H1 (cell line): ENCODE measurements at regions not wholly inside any gene's neighbourhood (a gene's known extent, or its start where the extent isn't known, plus 50 kb on each side); places are given as distances from the start of the nearest gene placed in this dataset.

Experiments used
- CBX5 ChIP-seq: fragments of 300-800, 300-1000 bp; sonication (generic); IDR thresholded peaks from 2 replicates; pipeline ENCODE4 v1.7.1; 2016; ENCODE audit warnings: antibody characterized with exemption, low read length, low read depth
- CBX8 ChIP-seq: fragments of 300-800, 300-1000 bp; sonication (generic); IDR thresholded peaks from 2 replicates; pipeline ENCODE4 v1.7.1; 2016; ENCODE audit warnings: low read depth, low read length, borderline replicate concordance
- GTF2F1 ChIP-seq: IDR thresholded peaks from 2 replicates; pipeline ENCODE4 v1.6.1; 2012; ENCODE audit warnings: low read depth, low read length, improper control_type of control experiment, borderline replicate concordance
- KDM1A ChIP-seq: fragments of 200-600, 300-600 bp; sonication (generic); IDR thresholded peaks from 2 replicates; pipeline ENCODE4 v1.7.1; 2016; ENCODE audit warnings: mild to moderate bottlenecking, low read length, borderline replicate concordance
- KDM4A ChIP-seq: IDR thresholded peaks from one replicate; pipeline ENCODE4 v1.7.1; 2012; ENCODE audit warnings: low read depth, mild to moderate bottlenecking, moderate library complexity, low read length, inconsistent platforms; ENCODE audit not compliant: severe bottlenecking
- KDM5A ChIP-seq: fragments of 200-600 bp; IDR thresholded peaks from 2 replicates; pipeline ENCODE4 v1.7.1; 2012; ENCODE audit warnings: mild to moderate bottlenecking, low read length, inconsistent platforms, mixed read lengths
- SP2 ChIP-seq: IDR thresholded peaks from 2 replicates; pipeline ENCODE4 v1.6.1; 2012; ENCODE audit warnings: mild to moderate bottlenecking, low read length, inconsistent platforms

DNA sequence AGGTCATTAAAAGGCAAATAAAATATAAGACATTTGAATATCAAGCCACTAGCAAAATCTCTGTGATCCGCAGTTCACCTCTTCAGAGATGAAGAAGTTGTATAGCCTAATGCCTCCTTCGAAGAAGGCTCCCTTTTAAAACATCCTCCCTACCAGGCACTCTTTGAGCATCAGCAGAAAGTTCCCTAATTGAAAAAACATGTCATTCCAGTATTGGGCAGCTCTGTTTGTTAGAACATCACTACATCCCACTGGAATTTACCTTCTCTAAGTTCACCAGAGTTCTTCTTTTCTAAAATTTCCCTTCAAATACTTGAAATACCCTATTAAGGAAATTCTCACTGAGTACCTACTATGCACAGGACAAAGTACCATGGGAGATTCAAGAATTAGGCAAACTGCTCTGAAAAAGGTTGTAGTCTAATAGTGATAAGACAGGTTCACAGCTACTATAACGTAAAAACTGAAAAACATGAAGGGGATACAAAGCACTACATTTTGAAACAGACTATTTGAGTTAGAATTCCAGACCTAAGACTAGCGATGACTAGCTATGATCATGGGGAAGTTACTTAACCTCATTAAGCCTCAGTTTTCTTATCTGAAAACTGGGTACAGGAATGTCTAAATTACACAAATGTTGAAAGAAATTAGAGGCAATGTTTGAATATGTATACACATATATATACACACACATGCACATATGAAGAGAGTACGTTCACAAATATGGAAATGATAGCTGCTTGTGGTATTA, 128.7 kb downstream of the ELAPOR2 start (continued):
- TF ChIP-seq KDM5A (no peak), SP2 (no peak), GTF2F1 (no peak), KDM1A (no peak), CBX5 (no peak), KDM4A (no peak), CBX8 (no peak)
